ENCODE measurements at regions not wholly inside any gene's neighbourhood (a gene's known extent, or its start where the extent isn't known, plus 50 kb on each side); places are given as distances from the start of the nearest gene placed in this dataset.
A peak's percentile ranks its signal among the peaks of the same experiment; 100 is the strongest.

DNA sequence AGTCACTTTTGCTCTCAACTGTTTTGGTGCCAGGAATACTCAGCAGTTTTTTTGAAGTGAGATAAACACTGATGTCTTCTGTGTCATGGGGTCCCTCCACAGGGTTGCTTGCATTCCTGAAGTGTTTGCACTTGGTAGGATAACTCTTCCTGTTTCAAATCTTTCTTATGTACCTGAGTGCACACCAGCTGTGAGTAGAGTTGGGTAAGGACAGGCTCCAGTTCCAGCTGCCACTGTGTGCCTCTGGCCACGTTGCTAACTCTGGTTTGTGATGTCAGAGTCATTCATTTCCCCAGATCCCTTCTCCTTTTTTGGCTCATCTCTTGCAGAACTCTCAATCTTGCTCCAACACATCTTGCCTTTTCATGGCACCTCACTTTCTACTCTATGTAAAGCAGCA, 356.3 kb upstream of the B3GALT2 start:
- Histone ChIP-seq H3K27me3 (ENCODE audit: insufficient read depth, low read depth) (no peaks in the 10 kb centered on the region), H3K36me3 (ENCODE audit: low read depth) (no peaks in the 10 kb centered on the region), H3F3A (ENCODE audit: insufficient read depth, low read depth) (no peaks in the 10 kb centered on the region), H3K4me2 (no peak overlapping the region), H3K9me3 (ENCODE audit: insufficient read depth, low read depth) (no peaks in the 10 kb centered on the region; the same call in 1 of the 2 replicates), H3K4me1 (replicated peaks; ENCODE audit: insufficient read depth) (peaks cover 7% of the 10 kb centered on the region; the same call in 1 of the 2 replicates), H3K27ac (no peak overlapping the region), H3K79me2 (ENCODE audit: low read depth) (no peaks in the 10 kb centered on the region), H3K9me2 (ENCODE audit: insufficient read depth) (no peaks in the 10 kb centered on the region), H3K4me3 (no peak overlapping the region), H2AFZ (peak overlapping the region; percentile 9; the same call in 1 of the 2 replicates), H4K20me1 (ENCODE audit: insufficient read depth) (no peaks in the 10 kb centered on the region)
- no peak for TF ChIP-seq EZH2 (IDR thresholded peaks at IDR 0.05; ENCODE audit: low read depth)
- TF ChIP-seq, protein P1, sequence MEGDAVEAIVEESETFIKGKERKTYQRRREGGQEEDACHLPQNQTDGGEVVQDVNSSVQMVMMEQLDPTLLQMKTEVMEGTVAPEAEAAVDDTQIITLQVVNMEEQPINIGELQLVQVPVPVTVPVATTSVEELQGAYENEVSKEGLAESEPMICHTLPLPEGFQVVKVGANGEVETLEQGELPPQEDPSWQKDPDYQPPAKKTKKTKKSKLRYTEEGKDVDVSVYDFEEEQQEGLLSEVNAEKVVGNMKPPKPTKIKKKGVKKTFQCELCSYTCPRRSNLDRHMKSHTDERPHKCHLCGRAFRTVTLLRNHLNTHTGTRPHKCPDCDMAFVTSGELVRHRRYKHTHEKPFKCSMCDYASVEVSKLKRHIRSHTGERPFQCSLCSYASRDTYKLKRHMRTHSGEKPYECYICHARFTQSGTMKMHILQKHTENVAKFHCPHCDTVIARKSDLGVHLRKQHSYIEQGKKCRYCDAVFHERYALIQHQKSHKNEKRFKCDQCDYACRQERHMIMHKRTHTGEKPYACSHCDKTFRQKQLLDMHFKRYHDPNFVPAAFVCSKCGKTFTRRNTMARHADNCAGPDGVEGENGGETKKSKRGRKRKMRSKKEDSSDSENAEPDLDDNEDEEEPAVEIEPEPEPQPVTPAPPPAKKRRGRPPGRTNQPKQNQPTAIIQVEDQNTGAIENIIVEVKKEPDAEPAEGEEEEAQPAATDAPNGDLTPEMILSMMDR (conservative IDR thresholded peaks at IDR 0.05): no peak
- no peak for DNase-seq
- intact Hi-C loops (cut with micrococcal nuclease; ENCODE audit: unreplicated experiment): no loop called here
- CTCF ChIA-PET: no interaction called here
- no TSS peak for BruUV-seq (replicated peaks)
- POLR2A ChIA-PET (ENCODE audit: unreplicated experiment): no interaction called here

DNA sequence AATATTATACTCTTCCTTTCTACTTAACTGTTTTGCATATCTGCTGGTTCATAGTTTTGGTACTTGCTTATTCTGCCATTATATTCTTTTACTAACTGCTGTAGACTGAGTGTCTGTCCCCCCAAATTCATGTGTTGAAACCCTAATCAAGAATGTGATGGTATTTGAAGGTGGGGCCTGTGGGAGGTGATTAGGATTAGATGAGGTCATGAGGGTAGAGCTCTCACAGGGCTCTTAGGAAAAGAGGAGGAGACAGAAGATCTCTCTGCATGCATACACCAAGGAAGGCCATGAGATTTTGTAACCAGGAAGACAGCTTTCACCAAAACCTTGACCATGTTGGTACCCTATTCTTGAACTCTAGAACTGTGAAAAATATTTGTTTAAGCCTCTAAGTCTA, 354.1 kb upstream of the B3GALT2 start:
- Histone ChIP-seq H3K79me2 (ENCODE audit: low read depth) (no peaks in the 10 kb centered on the region), H3K4me3 (no peak overlapping the region), H4K20me1 (ENCODE audit: insufficient read depth) (no peaks in the 10 kb centered on the region), H3F3A (ENCODE audit: insufficient read depth, low read depth) (no peaks in the 10 kb centered on the region), H3K4me1 (replicated peaks; ENCODE audit: insufficient read depth) (peaks cover 13% of the 10 kb centered on the region; the same call in 1 of the 2 replicates), H2AFZ (no peak overlapping the region), H3K4me2 (no peak overlapping the region), H3K36me3 (ENCODE audit: low read depth) (no peaks in the 10 kb centered on the region), H3K9me2 (ENCODE audit: insufficient read depth) (no peaks in the 10 kb centered on the region), H3K27me3 (ENCODE audit: insufficient read depth, low read depth) (no peaks in the 10 kb centered on the region), H3K27ac (no peak overlapping the region), H3K9me3 (ENCODE audit: insufficient read depth, low read depth) (no peaks in the 10 kb centered on the region; the same call in 1 of the 2 replicates)
- DNase-seq: no peak
- intact Hi-C loops (cut with micrococcal nuclease; ENCODE audit: unreplicated experiment): no loop called here
- BruUV-seq (replicated peaks): no TSS peak
- ChIA-PET CTCF (no interaction called here), POLR2A (ENCODE audit: unreplicated experiment) (no interaction called here)
- TF ChIP-seq, protein P1 (conservative IDR thresholded peaks at IDR 0.05): no peak
- no peak for TF ChIP-seq EZH2 (IDR thresholded peaks at IDR 0.05; ENCODE audit: low read depth)

- CTCF ChIA-PET: no interaction called here
Measured at GRCh38 chr1:193539731-193540459, 353.5 kb upstream of the B3GALT2 start.

More at GRCh38 chr1:193539731-193540459, 353.5 kb upstream of the B3GALT2 start:
- Histone ChIP-seq H3F3A (ENCODE audit: insufficient read depth, low read depth) (no peaks in the 10 kb centered on the region), H3K27me3 (ENCODE audit: insufficient read depth, low read depth) (no peaks in the 10 kb centered on the region), H3K4me3 (no peak overlapping the region), H3K79me2 (ENCODE audit: low read depth) (no peaks in the 10 kb centered on the region), H3K27ac (no peak overlapping the region), H3K9me3 (ENCODE audit: insufficient read depth, low read depth) (no peaks in the 10 kb centered on the region; the same call in 1 of the 2 replicates), H4K20me1 (ENCODE audit: insufficient read depth) (no peaks in the 10 kb centered on the region), H2AFZ (peak overlapping the region; percentile 28; the same call in 1 of the 2 replicates), H3K9me2 (ENCODE audit: insufficient read depth) (no peaks in the 10 kb centered on the region), H3K36me3 (ENCODE audit: low read depth) (no peaks in the 10 kb centered on the region), H3K4me2 (0 out of 2 replicates have a peak overlapping the region, but pooled peaks have one; percentile 23), H3K4me1 (replicated peaks; ENCODE audit: insufficient read depth) (peaks cover 13% of the 10 kb centered on the region; the same call in 1 of the 2 replicates)
- intact Hi-C loops (cut with micrococcal nuclease; ENCODE audit: unreplicated experiment): no loop called here
- POLR2A ChIA-PET (ENCODE audit: unreplicated experiment): no interaction called here
- DNase-seq: no peak
- TF ChIP-seq, protein P1 (conservative IDR thresholded peaks at IDR 0.05): no peak
- TF ChIP-seq EZH2 (IDR thresholded peaks at IDR 0.05; ENCODE audit: low read depth): no peak
- BruUV-seq (replicated peaks): no TSS peak

Data from PC-9 (cell line).